SK-N-SH treated with all-trans-retinoic acid at 6 μM for 48 hours (cell line): ENCODE measurements at regions not wholly inside any gene's neighbourhood (a gene's known extent, or its start where the extent isn't known, plus 50 kb on each side); places are given as distances from the start of the nearest gene placed in this dataset.

Experiments
- PATZ1 ChIP-seq: fragments of 250-450 bp; sonication (Bioruptor Pico); IDR thresholded peaks from 2 replicates; pipeline ENCODE4 v1.8.0; 2020; ENCODE audit warnings: mild to moderate bottlenecking, moderate library complexity, borderline replicate concordance
- TOX ChIP-seq: fragments of 250-450 bp; sonication (Bioruptor Pico); IDR thresholded peaks from 2 replicates; pipeline ENCODE4 v1.8.0; 2021; ENCODE audit warnings: mild to moderate bottlenecking, moderate library complexity, borderline replicate concordance
- TSHZ2 ChIP-seq: fragments of 250-450 bp; sonication (Bioruptor Pico); IDR thresholded peaks from 2 replicates; pipeline ENCODE4 v1.5.0; 2020; ENCODE audit warnings: mild to moderate bottlenecking, moderate library complexity
- ZFP3 ChIP-seq: fragments of 250-450 bp; sonication (Bioruptor Pico); IDR thresholded peaks from 2 replicates; pipeline ENCODE4 v1.5.0; 2020; ENCODE audit warnings: mild to moderate bottlenecking, moderate library complexity
- TF ChIP-seq, protein P1 (sequence below): fragments of 250-450 bp; sonication (Bioruptor Pico); IDR thresholded peaks from 2 replicates; pipeline ENCODE4 v1.5.1; 2020; ENCODE audit warnings: low read depth, mild to moderate bottlenecking, moderate library complexity

DNA sequence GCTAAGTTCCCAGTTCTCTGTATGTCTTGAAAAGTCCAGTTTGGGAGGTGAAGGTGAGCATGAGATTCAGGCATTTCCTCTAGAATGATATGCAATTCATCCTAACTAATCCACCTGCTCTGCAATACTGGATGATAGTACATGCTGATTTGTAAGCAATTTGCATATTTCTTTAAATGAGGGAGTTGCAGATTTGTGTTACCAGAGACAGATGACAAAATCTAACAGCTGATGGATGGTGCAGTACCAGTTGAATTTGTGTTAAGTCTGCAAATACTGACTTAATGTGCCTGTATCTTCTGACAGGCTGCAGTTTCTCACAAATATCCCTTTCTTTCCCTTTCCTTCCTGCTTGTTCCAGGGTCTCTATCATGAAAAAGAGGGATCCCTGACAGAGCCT, 76.4 kb upstream of the MBIP start:
- TF ChIP-seq TSHZ2, result no peak
- TF ChIP-seq, protein P1, sequence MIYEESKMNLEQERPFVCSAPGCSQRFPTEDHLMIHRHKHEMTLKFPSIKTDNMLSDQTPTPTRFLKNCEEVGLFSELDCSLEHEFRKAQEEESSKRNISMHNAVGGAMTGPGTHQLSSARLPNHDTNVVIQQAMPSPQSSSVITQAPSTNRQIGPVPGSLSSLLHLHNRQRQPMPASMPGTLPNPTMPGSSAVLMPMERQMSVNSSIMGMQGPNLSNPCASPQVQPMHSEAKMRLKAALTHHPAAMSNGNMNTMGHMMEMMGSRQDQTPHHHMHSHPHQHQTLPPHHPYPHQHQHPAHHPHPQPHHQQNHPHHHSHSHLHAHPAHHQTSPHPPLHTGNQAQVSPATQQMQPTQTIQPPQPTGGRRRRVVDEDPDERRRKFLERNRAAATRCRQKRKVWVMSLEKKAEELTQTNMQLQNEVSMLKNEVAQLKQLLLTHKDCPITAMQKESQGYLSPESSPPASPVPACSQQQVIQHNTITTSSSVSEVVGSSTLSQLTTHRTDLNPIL (CRISPR knock-in tag), result no peak
- no peak for TF ChIP-seq PATZ1 (CRISPR knock-in tag)
- no peak for TF ChIP-seq ZFP3 (CRISPR knock-in tag)
- no peak for TF ChIP-seq TOX (CRISPR knock-in tag)
